Fibroblast of peridontal ligament (primary cell): ENCODE measurements at regions not wholly inside any gene's neighbourhood (a gene's known extent, or its start where the extent isn't known, plus 50 kb on each side); places are given as distances from the start of the nearest gene placed in this dataset.

ENCODE experiments used
- DNase-seq: peaks from one replicate; pipeline ENCODE4 v3.0.0-alpha.2; 2010; ENCODE audit errors: extremely low read depth

- no peak for DNase-seq
These were observed 418.2 kb downstream of the GABRG2 start for GRCh38 chr5:162485666-162486292.

- DNase-seq, result no peak
These were observed 420.3 kb downstream of the GABRG2 start for GRCh38 chr5:162487528-162488525.

GRCh38 chr5:162496100-162496808 lies 428.7 kb downstream of the GABRG2 start:
- no peak for DNase-seq

GRCh38 chr5:162497455-162497854 lies 429.9 kb downstream of the GABRG2 start:
- DNase-seq, result no peak

- DNase-seq, result no peak
These were observed 435.2 kb downstream of the GABRG2 start for GRCh38 chr5:162502780-162503179.

GRCh38 chr5:162503796-162504195 lies 436.2 kb downstream of the GABRG2 start:
- no peak for DNase-seq

- no peak for DNase-seq
These were observed 445.5 kb downstream of the GABRG2 start for GRCh38 chr5:162512935-162513565.

- no peak for DNase-seq
These were observed 446.5 kb downstream of the GABRG2 start for GRCh38 chr5:162514116-162514515.

- no peak for DNase-seq
These were observed 453.3 kb downstream of the GABRG2 start for GRCh38 chr5:162520878-162521277.

- DNase-seq, result no peak
These were observed 461.6 kb downstream of the GABRG2 start for GRCh38 chr5:162529209-162529608.

GRCh38 chr5:162529886-162530285 lies 462.3 kb downstream of the GABRG2 start:
- DNase-seq, result no peak

- DNase-seq, result no peak
These were observed 475.9 kb downstream of the GABRG2 start for GRCh38 chr5:162543437-162543836.

- no peak for DNase-seq
These were observed 477.3 kb downstream of the GABRG2 start for GRCh38 chr5:162544905-162545304.

- no peak for DNase-seq
These were observed 482.7 kb downstream of the GABRG2 start for GRCh38 chr5:162550236-162550635.

GRCh38 chr5:162558120-162558519 lies 490.5 kb downstream of the GABRG2 start:
- no peak for DNase-seq

GRCh38 chr5:162567644-162568043 lies 500.1 kb downstream of the GABRG2 start:
- no peak for DNase-seq

GRCh38 chr5:162573758-162574157 lies 506.2 kb downstream of the GABRG2 start:
- no peak for DNase-seq

GRCh38 chr5:162591724-162592123 lies 524.2 kb downstream of the GABRG2 start:
- DNase-seq, result no peak

- DNase-seq, result no peak
These were observed 526.3 kb downstream of the GABRG2 start for GRCh38 chr5:162593881-162594280.

- no peak for DNase-seq
These were observed 536.0 kb downstream of the GABRG2 start for GRCh38 chr5:162603443-162604070.

- no peak for DNase-seq
These were observed 540.3 kb downstream of the GABRG2 start for GRCh38 chr5:162607879-162608278.
